Sciatic nerve (tissue), 2 donors: ENCODE measurements at regions not wholly inside any gene's neighbourhood (a gene's known extent, or its start where the extent isn't known, plus 50 kb on each side); places are given as distances from the start of the nearest gene placed in this dataset.

Source experiments
- ATAC-seq: fragments of 200-7000 bp; cut with Tn5 transposase; one replicate; pipeline ENCODE4 v1.9.1; 2020; ENCODE audit warnings: mild to moderate bottlenecking, moderate library complexity
- DNase-seq: peaks from one replicate; pipeline ENCODE4 v3.0.0-alpha.2; 2020; ENCODE audit warnings: low spot score
- intact Hi-C: fragments of 100-400 bp; cut with DNase I; formaldehyde crosslinking; loops from one replicate; pipeline ENCODE4 v1.14.2; 2022
- donor health status: DM: no; HTN: no; CAD: no.
- donor health status: DM: no; HTN: no; CAD: no.

DNA sequence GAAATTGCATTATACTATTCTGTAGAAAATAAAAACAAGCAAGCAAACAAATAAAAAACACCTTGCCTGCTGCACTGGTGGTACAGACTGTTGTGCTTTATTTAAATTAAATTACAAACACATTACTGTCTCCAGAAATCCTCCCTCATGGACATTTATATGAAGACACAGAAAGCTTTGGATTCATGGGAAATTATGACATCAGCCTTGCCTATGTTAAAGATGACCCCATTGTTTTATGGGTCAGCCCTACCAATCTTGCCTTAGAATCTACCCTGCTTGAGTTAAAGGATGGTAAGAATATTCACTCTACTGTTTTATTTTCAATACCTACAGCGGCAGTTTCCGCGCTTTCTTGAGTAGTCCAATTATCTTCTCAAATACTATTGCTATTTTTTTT, 1379.9 kb downstream of the TECRL start:
- intact Hi-C loops, result no loop called here
- DNase-seq (no peak), ATAC-seq (no peak)

DNA sequence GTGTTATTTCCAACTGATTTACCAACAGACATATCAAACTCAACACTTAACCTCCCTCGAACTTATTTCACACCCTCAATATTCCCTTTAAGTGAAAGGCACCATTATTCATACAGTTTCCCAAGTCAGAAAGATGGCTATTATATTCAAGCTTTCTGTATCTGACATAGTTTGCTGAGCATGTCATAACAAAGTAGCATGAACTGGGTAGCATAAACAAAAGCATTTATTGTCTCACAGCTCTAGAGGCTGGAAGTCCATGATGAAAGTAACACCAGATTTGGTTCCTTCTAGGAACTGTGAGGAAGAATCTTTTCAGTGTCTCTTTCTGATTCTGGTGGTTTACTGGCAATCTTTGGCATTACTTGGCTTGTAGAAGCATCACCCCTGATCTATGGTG, 1388.6 kb downstream of the TECRL start:
- ATAC-seq, result no peak
- intact Hi-C loops, result no loop called here
- DNase-seq, result no peak

DNA sequence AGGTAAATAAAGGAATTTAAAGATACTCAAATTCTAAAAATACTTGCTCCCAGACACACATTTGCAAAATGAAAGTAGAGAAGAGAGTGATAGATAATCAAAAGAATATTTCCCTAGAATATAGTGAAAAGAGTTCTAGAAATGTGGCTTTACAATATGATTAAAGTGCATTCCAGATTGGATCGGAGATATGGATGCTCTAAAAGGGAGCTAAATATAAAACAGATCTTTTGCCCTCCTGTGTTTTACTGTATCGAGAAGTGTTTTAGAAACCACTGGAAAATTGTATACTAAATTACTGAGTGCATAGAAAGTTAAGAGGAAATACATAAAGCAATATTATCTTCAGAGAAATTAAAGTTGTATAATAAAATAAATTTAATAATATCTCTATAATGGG, 1392.0 kb downstream of the TECRL start:
- ATAC-seq (no peak), DNase-seq (no peak)
- intact Hi-C loops, result no loop called here

DNA sequence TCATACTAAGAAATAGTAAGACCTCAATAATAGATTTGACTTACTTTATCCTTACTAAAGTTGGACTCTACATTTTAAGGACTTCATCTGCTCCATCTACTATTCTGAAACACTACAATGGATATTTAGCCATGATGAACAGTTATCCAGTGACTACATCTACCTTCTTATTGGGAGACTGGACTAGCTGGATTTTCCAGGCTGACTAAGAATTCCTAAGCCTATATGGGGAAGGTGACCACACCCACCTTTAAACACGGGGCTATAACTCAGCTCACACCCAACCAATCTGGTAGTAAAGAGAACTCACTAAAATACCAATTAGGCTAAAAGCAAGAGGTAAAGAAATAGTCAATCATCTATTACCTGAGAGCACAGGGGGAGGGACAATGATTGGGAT, 1438.4 kb downstream of the TECRL start:
- DNase-seq (no peak), ATAC-seq (no peak)
- intact Hi-C loops, result no loop called here

DNA sequence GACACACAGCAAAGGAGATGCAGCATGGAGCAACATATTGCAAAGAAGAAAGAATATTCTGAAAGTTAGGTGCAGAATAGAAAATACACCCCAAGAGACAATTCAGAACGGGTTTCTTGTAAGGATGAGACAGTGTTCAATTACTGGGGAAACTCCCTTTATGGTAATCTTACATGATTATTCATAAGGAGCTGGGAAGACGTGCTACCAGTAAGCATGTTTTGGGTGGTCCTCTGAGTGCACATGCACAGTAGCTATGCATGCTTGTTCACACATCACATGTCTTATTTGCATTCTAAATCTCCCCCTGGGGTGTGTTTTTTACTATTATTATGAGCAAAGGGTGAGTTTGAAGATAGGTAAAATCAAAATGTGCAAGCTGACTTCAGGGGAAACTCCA, 1448.8 kb downstream of the TECRL start:
- ATAC-seq, result no peak
- intact Hi-C loops, result no loop called here

GRCh38 chr4:62953752-62954151, 1455.5 kb downstream of the TECRL start:
- intact Hi-C loops, result no loop called here
- ATAC-seq, result no peak
- DNase-seq, result no peak

More for the DNA sequence above, 1448.8 kb downstream of the TECRL start:
- no peak for DNase-seq

GRCh38 chr4:62952366-62952765, 1456.9 kb downstream of the TECRL start:
- DNase-seq, result no peak
- intact Hi-C loops, result no loop called here

GRCh38 chr4:62948108-62948507, 1461.1 kb downstream of the TECRL start:
- intact Hi-C loops, result no loop called here
- ATAC-seq, result no peak

More at GRCh38 chr4:62952366-62952765, 1456.9 kb downstream of the TECRL start:
- ATAC-seq, result no peak

GRCh38 chr4:62940229-62940628, 1469.0 kb downstream of the TECRL start:
- no peak for DNase-seq
- intact Hi-C loops, result no loop called here
- ATAC-seq, result no peak

More at GRCh38 chr4:62948108-62948507, 1461.1 kb downstream of the TECRL start:
- DNase-seq, result no peak

DNA sequence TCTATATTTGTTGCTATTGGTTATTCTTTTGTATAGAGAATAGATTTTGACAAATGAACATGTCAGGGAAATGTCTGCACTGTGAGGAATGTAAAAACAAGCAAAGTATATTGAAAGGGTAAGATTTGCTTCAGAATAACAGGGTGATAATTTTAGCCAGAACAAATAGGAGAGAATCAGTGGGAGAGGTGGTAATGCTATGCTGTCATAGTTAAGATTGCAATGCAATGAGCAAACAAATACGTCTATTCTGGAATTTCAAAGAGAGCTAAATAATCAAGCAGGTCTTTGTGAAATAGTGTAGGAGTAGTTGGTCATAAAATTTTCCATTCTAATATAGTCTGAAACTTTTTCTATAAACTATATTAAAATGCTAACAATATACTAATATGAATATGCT, 1478.4 kb downstream of the TECRL start:
- no peak for DNase-seq
- intact Hi-C loops, result no loop called here
- ATAC-seq, result no peak

GRCh38 chr4:62928483-62928882, 1480.8 kb downstream of the TECRL start:
- ATAC-seq (no peak), DNase-seq (no peak)
- intact Hi-C loops, result no loop called here

DNA sequence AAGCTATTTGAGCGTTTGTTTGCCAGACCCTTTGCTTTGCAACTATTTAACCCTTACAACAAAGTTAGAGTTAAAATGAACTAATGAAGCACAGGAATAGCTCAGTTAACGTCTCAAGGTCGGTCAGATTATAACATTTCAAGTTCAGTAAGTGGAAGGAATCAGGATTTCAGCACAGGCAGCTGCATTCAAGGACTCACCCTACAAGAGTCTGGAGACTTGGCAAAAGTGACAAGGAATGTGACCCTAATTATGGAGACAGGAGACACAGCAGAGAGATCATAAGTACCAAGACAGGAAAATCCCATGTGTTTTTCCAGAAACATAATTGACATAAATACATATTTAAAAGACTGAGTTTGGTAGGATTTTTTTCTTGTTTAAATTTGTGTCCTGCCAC, 1481.7 kb downstream of the TECRL start:
- DNase-seq (no peak), ATAC-seq (no peak)
- intact Hi-C loops, result no loop called here

- ATAC-seq (no peak), DNase-seq (no peak)
- intact Hi-C loops, result no loop called here
Observed at GRCh38 chr4:62923783-62924182, 1485.5 kb downstream of the TECRL start.

DNA sequence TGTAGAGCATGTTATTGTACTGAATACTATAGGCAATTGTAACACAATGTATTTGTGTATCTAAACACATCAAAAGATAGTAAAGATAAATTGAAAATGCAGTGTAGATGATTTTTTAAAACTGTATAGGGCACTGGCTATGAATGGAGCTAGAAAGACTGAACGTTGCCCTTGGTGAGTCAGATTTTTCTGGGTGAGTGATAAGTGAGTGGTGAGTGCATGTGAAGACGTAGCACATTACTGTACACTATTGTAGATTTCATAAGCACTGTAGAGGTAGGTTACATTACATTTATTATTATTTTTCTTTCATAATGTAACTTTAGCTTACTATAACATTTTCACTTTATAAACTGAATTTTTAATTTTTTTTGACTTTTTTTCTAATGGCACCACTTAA, 1491.6 kb downstream of the TECRL start:
- no peak for DNase-seq
- intact Hi-C loops, result no loop called here
- no peak for ATAC-seq

GRCh38 chr4:62914758-62915157, 1494.5 kb downstream of the TECRL start:
- DNase-seq (no peak), ATAC-seq (no peak)
- intact Hi-C loops, result no loop called here

DNA sequence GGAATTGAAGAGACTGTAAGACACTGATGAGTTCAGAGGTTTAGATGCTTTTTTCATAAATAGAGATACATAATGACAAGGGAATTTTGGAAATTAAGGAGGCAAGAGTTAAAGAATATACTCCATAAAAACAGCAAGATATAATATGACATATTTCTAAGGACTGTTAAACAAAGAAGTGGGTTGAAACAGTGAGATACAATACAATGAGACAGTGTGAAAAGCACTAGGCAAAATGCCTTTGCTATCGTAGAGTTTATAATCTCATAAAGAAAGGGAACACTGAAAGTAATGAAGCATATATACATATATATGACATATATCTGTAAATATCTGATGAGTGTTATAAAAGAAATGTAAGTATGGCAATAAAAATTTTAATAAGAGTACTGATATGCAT, 1496.2 kb downstream of the TECRL start:
- no peak for ATAC-seq
- intact Hi-C loops, result no loop called here

DNA sequence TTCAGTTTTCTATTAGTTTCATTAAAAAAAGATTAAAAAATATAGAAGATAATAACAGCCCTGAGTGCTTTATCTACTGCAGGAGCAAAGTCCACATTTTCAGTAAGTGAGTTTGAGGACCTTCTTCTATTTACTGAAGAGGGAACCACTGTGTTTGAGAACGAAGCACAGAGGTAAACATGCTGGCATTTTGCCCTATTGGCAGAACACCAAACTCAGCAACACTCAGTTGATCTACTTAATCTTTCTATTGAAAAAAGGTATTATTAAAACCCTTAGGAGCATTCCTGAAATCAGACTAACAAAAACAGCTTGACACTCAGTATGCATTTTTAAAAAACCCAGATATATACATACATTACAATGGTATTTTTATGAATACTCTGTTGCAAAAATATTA, 1496.7 kb downstream of the TECRL start:
- DNase-seq (no peak), ATAC-seq (no peak)
- intact Hi-C loops, result no loop called here

More for the DNA sequence above, 1496.2 kb downstream of the TECRL start:
- no peak for DNase-seq

DNA sequence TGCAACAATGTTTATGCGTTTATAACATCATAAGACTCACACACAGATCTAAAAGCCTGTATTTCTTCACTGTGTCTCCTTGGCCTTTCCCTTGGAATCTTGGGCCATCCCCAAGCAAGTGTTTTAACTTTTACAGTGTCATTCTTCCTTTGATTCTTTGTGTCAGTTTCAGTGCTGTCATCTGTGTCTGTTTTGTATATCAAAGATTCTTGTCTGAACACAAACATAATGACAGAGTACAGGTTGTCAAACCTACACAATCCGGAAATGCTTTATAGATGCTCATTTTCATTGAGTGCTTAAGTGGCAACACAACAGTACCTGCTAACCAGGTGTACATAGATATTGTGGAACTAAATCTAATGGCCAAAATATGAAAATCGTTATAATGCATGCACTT, 1500.0 kb downstream of the TECRL start:
- DNase-seq, result no peak
- ATAC-seq, result no peak
- intact Hi-C loops, result no loop called here

GRCh38 chr4:62901101-62901500, 1508.1 kb downstream of the TECRL start:
- ATAC-seq (no peak), DNase-seq (no peak)
- intact Hi-C loops, result no loop called here

- DNase-seq (no peak), ATAC-seq (no peak)
- intact Hi-C loops, result loop anchor here (5.0 kb wide), 1 partner anchor 1778 kb away; no protein-coding TSS in a partner anchor
Observed at GRCh38 chr4:62899646-62900364, 1509.4 kb downstream of the TECRL start.

- DNase-seq, result no peak
- intact Hi-C loops, result loop anchor here (5.0 kb wide), 1 partner anchor 1776 kb away; no protein-coding TSS in a partner anchor
- ATAC-seq, result no peak
Observed at GRCh38 chr4:62898115-62898514, 1511.1 kb downstream of the TECRL start.
